Small intestine (tissue), 7 donors: ENCODE measurements at regions not wholly inside any gene's neighbourhood (a gene's known extent, or its start where the extent isn't known, plus 50 kb on each side); places are given as distances from the start of the nearest gene placed in this dataset.

Source experiments
- DNase-seq, 2 donors: peaks; one replicate each; pipeline versions ENCODE4 v3.0.0 to v3.0.0-alpha.2; 2013
- FAIRE-seq: peaks from 2 replicates; lab custom pipeline; 2012; peaks lifted over from hg19 to GRCh38; lab: Jason Lieb, UNC
- H3K27ac ChIP-seq, 3 donors: one replicate each; pipeline ENCODE4 v1.5.1; 2013; ENCODE audit warnings: low read length in 2 of 3, mild to moderate bottlenecking in 2 of 3, control low read depth in 1 of 3, inconsistent platforms in 1 of 3, low read depth in 1 of 3, moderate library complexity in 1 of 3
- H3K27me3 ChIP-seq, 3 donors: one replicate each; pipeline ENCODE4 v1.6.1; 2013; ENCODE audit warnings: low read length in 3 of 3, inconsistent platforms in 1 of 3; ENCODE audit not compliant: control insufficient read depth in 3 of 3, insufficient read depth in 3 of 3
- H3K36me3 ChIP-seq, 3 donors: one replicate each; pipeline ENCODE4 v1.6.1; 2013; ENCODE audit warnings: low read length in 3 of 3, inconsistent platforms in 1 of 3, low read depth in 1 of 3, mild to moderate bottlenecking in 1 of 3, moderate library complexity in 1 of 3; ENCODE audit not compliant: control insufficient read depth in 3 of 3, insufficient read depth in 2 of 3
- H3K4me1 ChIP-seq, 3 donors: one replicate each; pipeline ENCODE4 v1.6.1; 2013; ENCODE audit warnings: low read length in 2 of 3, inconsistent platforms in 1 of 3, low read depth in 1 of 3, mild to moderate bottlenecking in 1 of 3, moderate library complexity in 1 of 3; ENCODE audit not compliant: control insufficient read depth in 3 of 3, insufficient read depth in 2 of 3
- H3K4me3 ChIP-seq, 3 donors: one replicate each; pipeline ENCODE4 v1.5.1; 2013; ENCODE audit warnings: low read length in 3 of 3, control low read depth in 1 of 3, inconsistent platforms in 1 of 3, low read depth in 1 of 3, mild to moderate bottlenecking in 1 of 3, moderate library complexity in 1 of 3
- H3K9me3 ChIP-seq, 2 donors: one replicate each; pipeline ENCODE4 v1.6.1; 2013; ENCODE audit warnings: low read depth in 1 of 2, low read length in 1 of 2; ENCODE audit not compliant: control insufficient read depth in 2 of 2, insufficient read depth in 1 of 2
- WGBS, 3 donors: extraction: QIAGEN DNeasy Blood & Tissue Kit; methylation state at CpG; one replicate each; pipeline ENCODE4 v1.1.7; 2013; 5-methylcytosine and 5-hydroxymethylcytosine counted together
- donor health status: healthy with polysubstance abuse.
- donor health status: control.
- donor health status: control.
- donor health status: Bipolar disorder and iron deficiency.
- donor health status: healthy.

- Histone ChIP-seq H3K4me3 (no peak overlapping the region), H3K4me1 (no peaks in the 10 kb centered on the region), H3K27ac (no peak overlapping the region), H3K27me3 (no peaks in the 10 kb centered on the region), H3K9me3 (no peaks in the 10 kb centered on the region), H3K36me3 (no peaks in the 10 kb centered on the region)
- 60 to 85% (median 77%) methylated on average over 1 of the region's 1 CpG for WGBS, 3 donors
- FAIRE-seq (no peak), DNase-seq (no peak)
These were observed 123.8 kb downstream of the MAD2L1 start for GRCh38 chr4:119942806-119943205.

GRCh38 chr4:119940557-119940956, 126.1 kb downstream of the MAD2L1 start:
- FAIRE-seq (no peak), DNase-seq (no peak)
- H3K27me3 ChIP-seq, result no peaks in the 10 kb centered on the region
- no peaks in the 10 kb centered on the region for H3K36me3 ChIP-seq
- WGBS, 3 donors, result 63 to 97% (median 79%) methylated on average over 1 of the region's 1 CpG
- no peak overlapping the region for H3K4me3 ChIP-seq
- no peaks in the 10 kb centered on the region for H3K4me1 ChIP-seq
- H3K27ac ChIP-seq, result no peak overlapping the region
- no peaks in the 10 kb centered on the region for H3K9me3 ChIP-seq

- DNase-seq (no peak), FAIRE-seq (no peak)
- Histone ChIP-seq H3K36me3 (no peaks in the 10 kb centered on the region), H3K4me1 (no peaks in the 10 kb centered on the region), H3K27ac (no peak overlapping the region), H3K9me3 (no peaks in the 10 kb centered on the region), H3K4me3 (no peak overlapping the region), H3K27me3 (no peaks in the 10 kb centered on the region)
- 79 to 82% (median 79%) methylated on average over 6 of the region's 6 CpGs for WGBS, 3 donors
These were observed 127.3 kb downstream of the MAD2L1 start for GRCh38 chr4:119939071-119939995.

- H3K27ac ChIP-seq, result no peak overlapping the region
- no peaks in the 10 kb centered on the region for H3K27me3 ChIP-seq
- no peaks in the 10 kb centered on the region for H3K4me1 ChIP-seq
- H3K9me3 ChIP-seq, result no peaks in the 10 kb centered on the region
- no peak overlapping the region for H3K4me3 ChIP-seq
- H3K36me3 ChIP-seq, result no peaks in the 10 kb centered on the region
- FAIRE-seq, result no peak
- DNase-seq, result no peak
These were observed 128.9 kb downstream of the MAD2L1 start for GRCh38 chr4:119937746-119938145.

- FAIRE-seq (no peak), DNase-seq (no peak)
- no peak overlapping the region for H3K27ac ChIP-seq
- H3K36me3 ChIP-seq, result no peaks in the 10 kb centered on the region
- no peaks in the 10 kb centered on the region for H3K27me3 ChIP-seq
- H3K9me3 ChIP-seq, result no peaks in the 10 kb centered on the region
- H3K4me1 ChIP-seq, result no peaks in the 10 kb centered on the region
- no peak overlapping the region for H3K4me3 ChIP-seq
- 94 to 100% (median 97%) methylated on average over 1 of the region's 1 CpG for WGBS, 3 donors
These were observed 133.0 kb downstream of the MAD2L1 start for GRCh38 chr4:119933606-119934005.

- DNase-seq (no peak), FAIRE-seq (no peak)
- 71 to 77% (median 73%) methylated on average over 2 of the region's 2 CpGs for WGBS, 3 donors
- no peak overlapping the region for H3K27ac ChIP-seq
- no peaks in the 10 kb centered on the region for H3K9me3 ChIP-seq
- no peaks in the 10 kb centered on the region for H3K36me3 ChIP-seq
- no peak overlapping the region for H3K4me3 ChIP-seq
- H3K27me3 ChIP-seq, result no peaks in the 10 kb centered on the region
- no peaks in the 10 kb centered on the region for H3K4me1 ChIP-seq
These were observed 134.4 kb downstream of the MAD2L1 start for GRCh38 chr4:119932277-119932676.

- FAIRE-seq, result no peak
- Histone ChIP-seq H3K27ac (no peak overlapping the region), H3K36me3 (no peaks in the 10 kb centered on the region), H3K4me1 (no peaks in the 10 kb centered on the region), H3K9me3 (no peaks in the 10 kb centered on the region), H3K4me3 (no peak overlapping the region), H3K27me3 (no peaks in the 10 kb centered on the region)
- no peak for DNase-seq
- 83 to 89% (median 86%) methylated on average over 1 of the region's 1 CpG for WGBS, 3 donors
These were observed 136.1 kb downstream of the MAD2L1 start for GRCh38 chr4:119930546-119930945.

- H3K36me3 ChIP-seq, result no peaks in the 10 kb centered on the region
- no peaks in the 10 kb centered on the region for H3K27me3 ChIP-seq
- H3K27ac ChIP-seq, result no peak overlapping the region
- no peaks in the 10 kb centered on the region for H3K4me1 ChIP-seq
- 82 to 86% (median 85%) methylated on average over 4 of the region's 4 CpGs for WGBS, 3 donors
- H3K9me3 ChIP-seq, result no peaks in the 10 kb centered on the region
- DNase-seq (no peak), FAIRE-seq (no peak)
- H3K4me3 ChIP-seq, result no peak overlapping the region
These were observed 144.8 kb downstream of the MAD2L1 start for GRCh38 chr4:119921830-119922229.

GRCh38 chr4:119906277-119906676, 160.4 kb downstream of the MAD2L1 start:
- H3K4me3 ChIP-seq, result no peak overlapping the region
- H3K4me1 ChIP-seq, result no peaks in the 10 kb centered on the region
- no peaks in the 10 kb centered on the region for H3K36me3 ChIP-seq
- no peaks in the 10 kb centered on the region for H3K9me3 ChIP-seq
- 84 to 97% (median 94%) methylated on average over 6 of the region's 6 CpGs for WGBS, 3 donors
- FAIRE-seq, result no peak
- no peaks in the 10 kb centered on the region for H3K27me3 ChIP-seq
- DNase-seq, result no peak
- no peak overlapping the region for H3K27ac ChIP-seq
